ENCODE measurements at regions not wholly inside any gene's neighbourhood (a gene's known extent, or its start where the extent isn't known, plus 50 kb on each side); places are given as distances from the start of the nearest gene placed in this dataset.

- CTCF ChIA-PET, result no interaction called here
- Histone ChIP-seq H2AK9ac (replicated peaks; ENCODE audit: low read depth, low read length, poor library complexity) (no peak overlapping the region), H2BK20ac (ENCODE audit: low read depth, low read length) (no peak overlapping the region), H3K4me2 (ENCODE audit: low read depth, low read length) (no peak overlapping the region), H3K4me1 (ENCODE audit: control insufficient read depth, insufficient read depth, low read length) (no peaks in the 10 kb centered on the region), H3K36me3 (ENCODE audit: control insufficient read depth, insufficient read depth, low read length) (no peaks in the 10 kb centered on the region), H3K9me1 (ENCODE audit: insufficient read depth, low read length) (no peaks in the 10 kb centered on the region), H3K4ac (ENCODE audit: low read depth, low read length) (no peak overlapping the region), H3K27ac (ENCODE audit: insufficient read depth, low read length) (no peak overlapping the region), H3K23ac (ENCODE audit: low read depth, low read length) (no peak overlapping the region), H3K9me3 (ENCODE audit: control insufficient read depth, insufficient read depth, low read length) (no peaks in the 10 kb centered on the region), H4K91ac (ENCODE audit: insufficient read depth, low read depth, low read length) (no peak overlapping the region), H3K18ac (ENCODE audit: low read depth, low read length) (no peak overlapping the region), H2BK15ac (ENCODE audit: low read depth, low read length) (no peak overlapping the region), H3K9ac (ENCODE audit: low read depth, low read length) (no peak overlapping the region), H3K27me3 (ENCODE audit: control insufficient read depth, insufficient read depth, low read length) (no peaks in the 10 kb centered on the region), H3K79me1 (ENCODE audit: low read depth in 1 of 2, low read length in 2 of 2) (no peaks in the 10 kb centered on the region), H3K56ac (ENCODE audit: extremely low read depth, insufficient read depth, low read length) (no peak overlapping the region), H4K8ac (ENCODE audit: low read depth in 2 of 2, low read length in 2 of 2) (no peak overlapping the region), H2BK120ac (ENCODE audit: low read depth, low read length) (no peak overlapping the region), H2BK5ac (ENCODE audit: low read depth, low read length, poor library complexity, severe bottlenecking) (no peak overlapping the region), H4K20me1 (ENCODE audit: insufficient read depth, low read length) (no peaks in the 10 kb centered on the region), H2AFZ (replicated peaks; ENCODE audit: low read length, poor library complexity) (no peak overlapping the region), H2AK5ac (ENCODE audit: low read depth, low read length) (no peak overlapping the region), H3K4me3 (ENCODE audit: insufficient read depth, low read depth, low read length) (no peak overlapping the region), H3K14ac (replicated peaks; ENCODE audit: low read depth, low read length) (no peak overlapping the region), H4K5ac (ENCODE audit: low read depth, low read length) (no peak overlapping the region)
- ATAC-seq (ENCODE audit: low read depth) (no peak), DNase-seq (no peak)
- TF ChIP-seq MAFK (IDR thresholded peaks at IDR 0.05; ENCODE audit: low read depth, low read length) (peak; percentile 84), MAZ (IDR thresholded peaks at IDR 0.05; ENCODE audit: borderline replicate concordance, low read depth, low read length) (no peak), RCOR1 (IDR thresholded peaks at IDR 0.05; ENCODE audit: insufficient replicate concordance, low read length) (no peak)
- no CpG with 5 or more reads among the region's 5 CpGs for WGBS, 2 experiments (ENCODE audit: extremely low coverage in 2 of 2, insufficient read length in 1 of 2)
- BruUV-seq (replicated peaks), result no TSS peak
- dilution Hi-C loops (cut with HindIII; ENCODE audit: low sequenced_read_pairs, unreplicated experiment), result no loop called here
- POLR2A ChIA-PET (ENCODE audit: unreplicated experiment), result no interaction called here
- in situ Hi-C loops (cut with MboI; ENCODE audit: low sequenced_read_pairs), result no loop called here
- intact Hi-C loops (cut with micrococcal nuclease), result no loop called here
These were observed 163.1 kb downstream of the LARP7 start for GRCh38 chr4:112800001-112800400.

All from IMR-90 (cell line).